Mesendoderm (in vitro differentiated cells): ENCODE measurements at regions not wholly inside any gene's neighbourhood (a gene's known extent, or its start where the extent isn't known, plus 50 kb on each side); places are given as distances from the start of the nearest gene placed in this dataset.

ENCODE experiments used
- DNase-seq: peaks from one replicate; pipeline ENCODE4 v3.0.0; 2013
- H2AK5ac ChIP-seq: 2 replicates; pipeline ENCODE4 v1.6.1; 2013; ENCODE audit warnings: low read length, inconsistent platforms
- H2BK120ac ChIP-seq: 2 replicates; pipeline ENCODE4 v1.6.1; 2013; ENCODE audit warnings: low read depth, mild to moderate bottlenecking, low read length, moderate library complexity, mixed read lengths
- H2BK15ac ChIP-seq: replicated peaks from 2 replicates; pipeline ENCODE4 v1.6.1; 2013; ENCODE audit warnings: low read depth, mild to moderate bottlenecking, moderate library complexity
- H2BK5ac ChIP-seq: 2 replicates; pipeline ENCODE4 v1.6.1; 2013; ENCODE audit warnings: low read length, inconsistent platforms
- H3K18ac ChIP-seq: 2 replicates; pipeline ENCODE4 v1.6.1; 2013; ENCODE audit warnings: mild to moderate bottlenecking, low read length, mixed read lengths
- H3K23ac ChIP-seq: one replicate; pipeline ENCODE4 v1.6.1; 2013; ENCODE audit warnings: low read length
- H3K27ac ChIP-seq: 2 replicates; pipeline ENCODE4 v1.5.1; 2013; ENCODE audit warnings: low read depth, mild to moderate bottlenecking, inconsistent platforms, low read length, moderate library complexity
- H3K27me3 ChIP-seq: 2 replicates; pipeline ENCODE4 v1.6.1; 2013; ENCODE audit warnings: low read length, control low read depth, mild to moderate bottlenecking, inconsistent platforms; ENCODE audit not compliant: insufficient read depth, poor library complexity
- H3K36me3 ChIP-seq: 2 replicates; pipeline ENCODE4 v1.6.1; 2013; ENCODE audit warnings: low read length, inconsistent platforms; ENCODE audit not compliant: control insufficient read depth, insufficient read depth
- H3K4ac ChIP-seq: one replicate; pipeline ENCODE4 v1.6.1; 2013; ENCODE audit warnings: low read depth, mild to moderate bottlenecking, low read length, moderate library complexity
- H3K4me1 ChIP-seq: 2 replicates; pipeline ENCODE4 v1.6.1; 2013; ENCODE audit warnings: low read depth, low read length, inconsistent platforms; ENCODE audit not compliant: control insufficient read depth
- H3K4me2 ChIP-seq: 2 replicates; pipeline ENCODE4 v1.6.1; 2013; ENCODE audit warnings: low read length
- H3K4me3 ChIP-seq: 2 replicates; pipeline ENCODE4 v1.5.1; 2013; ENCODE audit warnings: mild to moderate bottlenecking, low read length
- H3K56ac ChIP-seq: one replicate; pipeline ENCODE4 v1.6.1; 2013; ENCODE audit warnings: low read length
- H3K79me1 ChIP-seq: 2 replicates; pipeline ENCODE4 v1.6.1; 2013; ENCODE audit warnings: low read length, inconsistent platforms
- H3K79me2 ChIP-seq: 2 replicates; pipeline ENCODE4 v1.6.1; 2013; ENCODE audit warnings: mild to moderate bottlenecking, low read length; ENCODE audit not compliant: control insufficient read depth, insufficient read depth
- H3K9ac ChIP-seq: 2 replicates; pipeline ENCODE4 v1.6.1; 2013; ENCODE audit warnings: low read length, inconsistent platforms
- H4K5ac ChIP-seq: one replicate; pipeline ENCODE4 v1.6.1; 2013; ENCODE audit warnings: low read length
- H4K8ac ChIP-seq: one replicate; pipeline ENCODE4 v1.6.1; 2013; ENCODE audit warnings: low read depth, mild to moderate bottlenecking, control low read depth, low read length, moderate library complexity
- WGBS: extraction: QIAGEN DNeasy Blood & Tissue Kit; methylation state at CpG from one replicate; pipeline ENCODE4 v1.1.7; 2013; ENCODE audit warnings: low lambda C conversion rate, missing lambda C conversion rate; ENCODE audit not compliant: insufficient coverage; ENCODE audit errors: extremely low coverage; 5-methylcytosine and 5-hydroxymethylcytosine counted together

GRCh38 chr4:128551280-128551679, 258.2 kb upstream of the JADE1 start:
- WGBS: no CpG with 5 or more reads among the region's 4 CpGs
- no peaks in the 10 kb centered on the region for H3K27me3 ChIP-seq

GRCh38 chr4:128550060-128550459, 259.4 kb upstream of the JADE1 start:
- WGBS: no CpG with 5 or more reads among the region's 5 CpGs
- no peak overlapping the region for H3K23ac ChIP-seq
- no peak for DNase-seq
- H3K4ac ChIP-seq: no peak overlapping the region
- no peaks in the 10 kb centered on the region for H3K4me1 ChIP-seq
- H4K5ac ChIP-seq: no peak overlapping the region
- no peak overlapping the region for H3K4me2 ChIP-seq
- no peak overlapping the region for H3K56ac ChIP-seq
- no peaks in the 10 kb centered on the region for H3K27me3 ChIP-seq
- no peaks in the 10 kb centered on the region for H3K79me2 ChIP-seq
- H2BK15ac ChIP-seq: no peak overlapping the region
- no peak overlapping the region for H3K18ac ChIP-seq
- H3K4me3 ChIP-seq: no peak overlapping the region
- no peak overlapping the region for H3K27ac ChIP-seq
- H4K8ac ChIP-seq: no peak overlapping the region
- H3K79me1 ChIP-seq: no peaks in the 10 kb centered on the region
- H3K9ac ChIP-seq: no peak overlapping the region
- no peaks in the 10 kb centered on the region for H3K36me3 ChIP-seq
- H2BK120ac ChIP-seq: no peak overlapping the region
- H2BK5ac ChIP-seq: no peak overlapping the region
- no peak overlapping the region for H2AK5ac ChIP-seq

More at GRCh38 chr4:128551280-128551679, 258.2 kb upstream of the JADE1 start:
- Histone ChIP-seq H3K18ac (no peak overlapping the region), H3K4me3 (no peak overlapping the region), H4K8ac (no peak overlapping the region), H3K79me1 (no peaks in the 10 kb centered on the region), H3K36me3 (no peaks in the 10 kb centered on the region), H3K79me2 (no peaks in the 10 kb centered on the region), H2BK120ac (no peak overlapping the region), H3K4me1 (no peaks in the 10 kb centered on the region), H3K23ac (no peak overlapping the region), H3K56ac (no peak overlapping the region), H2BK15ac (no peak overlapping the region), H2AK5ac (no peak overlapping the region), H3K4ac (no peak overlapping the region), H3K27ac (no peak overlapping the region), H3K4me2 (no peak overlapping the region), H2BK5ac (no peak overlapping the region), H3K9ac (no peak overlapping the region), H4K5ac (no peak overlapping the region)
- no peak for DNase-seq

- no peaks in the 10 kb centered on the region for H3K4me1 ChIP-seq
- H3K27me3 ChIP-seq: no peaks in the 10 kb centered on the region
- no peaks in the 10 kb centered on the region for H3K36me3 ChIP-seq
- H3K4me3 ChIP-seq: no peak overlapping the region
- no peak overlapping the region for H3K4ac ChIP-seq
- H3K18ac ChIP-seq: no peak overlapping the region
- no CpG with 5 or more reads among the region's 1 CpG for WGBS
- H2AK5ac ChIP-seq: no peak overlapping the region
- no peak overlapping the region for H2BK120ac ChIP-seq
- no peaks in the 10 kb centered on the region for H3K79me2 ChIP-seq
- H3K79me1 ChIP-seq: no peaks in the 10 kb centered on the region
- H3K27ac ChIP-seq: no peak overlapping the region
- DNase-seq: no peak
- H3K23ac ChIP-seq: no peak overlapping the region
- H3K4me2 ChIP-seq: no peak overlapping the region
- no peak overlapping the region for H4K5ac ChIP-seq
- H3K9ac ChIP-seq: no peak overlapping the region
- no peak overlapping the region for H2BK5ac ChIP-seq
- no peak overlapping the region for H3K56ac ChIP-seq
- H4K8ac ChIP-seq: no peak overlapping the region
- H2BK15ac ChIP-seq: no peak overlapping the region
These were observed 259.9 kb upstream of the JADE1 start for GRCh38 chr4:128549636-128550035.

GRCh38 chr4:128548381-128548780, 260.8 kb upstream of the PGRMC2 start:
- no peaks in the 10 kb centered on the region for H3K79me1 ChIP-seq
- H3K4me2 ChIP-seq: no peak overlapping the region
- no peaks in the 10 kb centered on the region for H3K4me1 ChIP-seq
- H3K27me3 ChIP-seq: no peaks in the 10 kb centered on the region
- H4K8ac ChIP-seq: no peak overlapping the region
- no peak overlapping the region for H3K27ac ChIP-seq
- no peak overlapping the region for H2BK5ac ChIP-seq
- H2BK15ac ChIP-seq: no peak overlapping the region
- H3K36me3 ChIP-seq: no peaks in the 10 kb centered on the region
- H3K23ac ChIP-seq: no peak overlapping the region
- no peak overlapping the region for H3K56ac ChIP-seq
- H3K79me2 ChIP-seq: no peaks in the 10 kb centered on the region
- H2BK120ac ChIP-seq: no peak overlapping the region
- no peak overlapping the region for H3K4me3 ChIP-seq
- no peak overlapping the region for H4K5ac ChIP-seq
- H2AK5ac ChIP-seq: no peak overlapping the region
- no CpG with 5 or more reads among the region's 1 CpG for WGBS
- H3K18ac ChIP-seq: no peak overlapping the region
- no peak for DNase-seq
- no peak overlapping the region for H3K4ac ChIP-seq
- no peak overlapping the region for H3K9ac ChIP-seq

GRCh38 chr4:128544272-128544671, 256.7 kb upstream of the PGRMC2 start:
- WGBS: no CpG with 5 or more reads among the region's 5 CpGs
- Histone ChIP-seq H3K56ac (no peak overlapping the region), H3K79me2 (no peaks in the 10 kb centered on the region), H4K5ac (no peak overlapping the region), H3K4me3 (no peak overlapping the region), H3K4ac (no peak overlapping the region), H2BK5ac (no peak overlapping the region), H3K4me1 (no peaks in the 10 kb centered on the region), H3K36me3 (no peaks in the 10 kb centered on the region), H2AK5ac (no peak overlapping the region), H3K27ac (no peak overlapping the region), H3K23ac (no peak overlapping the region), H3K79me1 (no peaks in the 10 kb centered on the region), H3K18ac (no peak overlapping the region), H2BK120ac (no peak overlapping the region), H4K8ac (no peak overlapping the region), H3K27me3 (no peaks in the 10 kb centered on the region), H2BK15ac (no peak overlapping the region), H3K9ac (no peak overlapping the region), H3K4me2 (no peak overlapping the region)
- DNase-seq: no peak

- Histone ChIP-seq H2BK15ac (no peak overlapping the region), H3K4me3 (no peak overlapping the region), H3K27me3 (no peaks in the 10 kb centered on the region), H3K9ac (no peak overlapping the region), H2AK5ac (no peak overlapping the region), H3K79me2 (no peaks in the 10 kb centered on the region), H3K27ac (no peak overlapping the region), H3K23ac (no peak overlapping the region), H3K4me2 (no peak overlapping the region), H3K4me1 (no peaks in the 10 kb centered on the region), H3K36me3 (no peaks in the 10 kb centered on the region), H3K79me1 (no peaks in the 10 kb centered on the region), H3K56ac (no peak overlapping the region), H4K8ac (no peak overlapping the region), H3K4ac (no peak overlapping the region), H2BK120ac (no peak overlapping the region), H2BK5ac (no peak overlapping the region), H4K5ac (no peak overlapping the region), H3K18ac (no peak overlapping the region)
- DNase-seq: no peak
- WGBS: no CpG with 5 or more reads among the region's 6 CpGs
These were observed 256.1 kb upstream of the PGRMC2 start for GRCh38 chr4:128543696-128544095.
